Cardiac muscle cell (in vitro differentiated cells and primary cell): ENCODE measurements at regions not wholly inside any gene's neighbourhood (a gene's known extent, or its start where the extent isn't known, plus 50 kb on each side); places are given as distances from the start of the nearest gene placed in this dataset.

Source experiments
- DNase-seq, 2 donors: peaks; one replicate each; pipeline versions ENCODE4 v3.0.0 to v3.0.0-alpha.2; 2010 to 2017; ENCODE audit warnings: low read depth in 1 of 2, low spot score in 1 of 2
- H3K27ac ChIP-seq: fragments of 200-600 bp; sonication (generic); 2 replicates; pipeline ENCODE4 v1.5.1; 2016
- H3K27me3 ChIP-seq: fragments of 200-600 bp; sonication (generic); 2 replicates; pipeline ENCODE4 v1.6.0; 2016; ENCODE audit warnings: control low read depth
- H3K36me3 ChIP-seq: fragments of 200-600 bp; sonication (generic); 2 replicates; pipeline ENCODE4 v1.5.1; 2016; ENCODE audit warnings: control low read depth
- H3K4me1 ChIP-seq: fragments of 200-600 bp; sonication (generic); 2 replicates; pipeline ENCODE4 v1.8.1; 2017; ENCODE audit warnings: low read depth, mild to moderate bottlenecking, mixed run types
- H3K4me3 ChIP-seq: fragments of 200-600 bp; sonication (generic); 2 replicates; pipeline ENCODE4 v1.5.1; 2016; ENCODE audit warnings: mild to moderate bottlenecking
- H3K9me3 ChIP-seq: fragments of 200-600 bp; sonication (generic); 2 replicates; pipeline ENCODE4 v1.5.1; 2017; ENCODE audit warnings: low read depth, mild to moderate bottlenecking, control low read depth
- TF ChIP-seq, protein P1 (sequence below): IDR thresholded peaks from 2 replicates; pipeline ENCODE4 v1.5.1; 2012; ENCODE audit warnings: low read depth, mild to moderate bottlenecking, low read length

DNA sequence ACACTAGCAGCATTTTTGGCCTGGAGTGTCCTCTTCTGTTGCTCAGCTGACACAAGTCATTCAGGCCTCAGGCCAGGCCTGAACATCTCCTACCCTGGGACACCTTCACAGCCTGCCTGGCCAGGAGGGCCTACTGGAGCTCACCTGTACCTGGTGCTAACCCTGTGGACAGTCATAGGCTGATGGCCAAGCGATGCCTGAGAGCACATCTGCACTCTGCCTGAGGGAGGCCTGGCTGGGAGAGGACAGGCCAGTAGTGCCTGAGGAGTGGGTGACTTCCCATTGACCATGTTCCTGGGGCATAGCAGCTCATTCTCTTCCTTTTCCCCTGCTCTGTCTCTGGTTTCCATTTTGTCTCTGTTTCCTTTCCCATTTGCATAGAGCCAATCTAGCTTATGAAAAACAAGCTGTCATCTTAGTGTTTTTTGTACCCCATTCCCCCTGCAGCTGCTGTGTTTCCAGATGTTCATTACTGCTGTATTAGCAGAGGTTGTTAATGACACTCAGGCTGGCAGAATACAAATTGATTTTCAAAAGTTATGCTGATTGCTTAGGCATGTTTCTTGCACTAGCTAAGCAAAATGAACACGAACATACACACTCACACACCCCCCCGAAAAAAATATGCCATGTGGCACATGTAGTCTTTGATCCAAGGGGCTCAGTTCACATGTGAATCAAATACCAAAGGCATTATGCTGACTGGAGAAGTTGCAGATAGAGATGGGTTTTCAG is 149.7 kb upstream of the HS6ST1 start:
- DNase-seq, result no peak
- TF ChIP-seq, protein P1, sequence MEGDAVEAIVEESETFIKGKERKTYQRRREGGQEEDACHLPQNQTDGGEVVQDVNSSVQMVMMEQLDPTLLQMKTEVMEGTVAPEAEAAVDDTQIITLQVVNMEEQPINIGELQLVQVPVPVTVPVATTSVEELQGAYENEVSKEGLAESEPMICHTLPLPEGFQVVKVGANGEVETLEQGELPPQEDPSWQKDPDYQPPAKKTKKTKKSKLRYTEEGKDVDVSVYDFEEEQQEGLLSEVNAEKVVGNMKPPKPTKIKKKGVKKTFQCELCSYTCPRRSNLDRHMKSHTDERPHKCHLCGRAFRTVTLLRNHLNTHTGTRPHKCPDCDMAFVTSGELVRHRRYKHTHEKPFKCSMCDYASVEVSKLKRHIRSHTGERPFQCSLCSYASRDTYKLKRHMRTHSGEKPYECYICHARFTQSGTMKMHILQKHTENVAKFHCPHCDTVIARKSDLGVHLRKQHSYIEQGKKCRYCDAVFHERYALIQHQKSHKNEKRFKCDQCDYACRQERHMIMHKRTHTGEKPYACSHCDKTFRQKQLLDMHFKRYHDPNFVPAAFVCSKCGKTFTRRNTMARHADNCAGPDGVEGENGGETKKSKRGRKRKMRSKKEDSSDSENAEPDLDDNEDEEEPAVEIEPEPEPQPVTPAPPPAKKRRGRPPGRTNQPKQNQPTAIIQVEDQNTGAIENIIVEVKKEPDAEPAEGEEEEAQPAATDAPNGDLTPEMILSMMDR, result no peak
- no peaks in the 10 kb centered on the region for H3K9me3 ChIP-seq
- no peaks in the 10 kb centered on the region for H3K27me3 ChIP-seq
- no peaks in the 10 kb centered on the region for H3K36me3 ChIP-seq
- H3K4me3 ChIP-seq, result no peak overlapping the region
- H3K27ac ChIP-seq, result no peak overlapping the region
- H3K4me1 ChIP-seq, result no peaks in the 10 kb centered on the region

DNA sequence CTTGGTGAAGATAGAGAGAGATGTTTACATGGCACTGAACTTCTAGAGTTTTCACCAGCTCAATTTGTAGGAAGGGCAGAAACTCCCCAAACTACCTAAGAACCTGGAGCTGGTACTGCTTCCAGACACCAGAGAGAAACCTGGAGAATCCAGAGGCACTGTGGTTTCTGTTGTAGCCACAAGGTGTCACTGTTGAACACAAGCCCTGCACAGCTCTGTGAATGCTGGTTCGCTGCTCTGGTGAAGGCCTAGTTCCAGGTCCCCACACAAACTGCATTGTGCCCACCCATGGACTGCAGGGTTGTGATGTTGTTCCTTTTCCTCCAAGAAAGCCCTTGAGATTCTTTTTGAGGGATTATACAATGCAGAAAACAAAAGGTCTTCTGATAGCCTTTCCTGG is 150.5 kb upstream of the HS6ST1 start:
- no peak for DNase-seq

DNA sequence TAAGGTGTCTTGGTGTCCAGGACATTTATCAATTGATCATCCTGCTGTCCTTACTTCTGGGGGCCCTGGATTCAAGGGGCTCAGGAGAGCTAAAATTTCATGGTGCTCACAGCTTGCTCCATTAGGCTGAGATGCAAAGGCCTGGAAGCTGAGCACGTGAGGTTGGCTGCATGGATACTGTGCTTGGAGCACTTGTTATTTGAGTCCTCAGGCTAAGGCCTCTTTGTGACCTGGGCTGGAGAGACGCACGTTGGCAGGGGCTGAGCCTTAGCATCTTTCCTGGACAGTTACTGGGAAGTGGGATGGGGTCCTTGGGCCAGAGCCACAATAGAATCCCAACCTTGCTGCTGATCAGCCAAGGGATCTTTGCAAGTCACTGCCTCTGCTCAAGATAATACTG is 151.2 kb upstream of the HS6ST1 start:
- no peaks in the 10 kb centered on the region for H3K36me3 ChIP-seq
- H3K27ac ChIP-seq, result no peak overlapping the region
- no peaks in the 10 kb centered on the region for H3K27me3 ChIP-seq
- no peak for DNase-seq
- no peaks in the 10 kb centered on the region for H3K4me1 ChIP-seq
- no peak overlapping the region for H3K4me3 ChIP-seq
- H3K9me3 ChIP-seq, result no peaks in the 10 kb centered on the region
- TF ChIP-seq, protein P1, result no peak

More for the DNA sequence above, 150.5 kb upstream of the HS6ST1 start:
- TF ChIP-seq, protein P1, result peak; percentile 37
- no peaks in the 10 kb centered on the region for H3K27me3 ChIP-seq
- no peaks in the 10 kb centered on the region for H3K4me1 ChIP-seq
- H3K27ac ChIP-seq, result no peak overlapping the region
- H3K9me3 ChIP-seq, result no peaks in the 10 kb centered on the region
- H3K36me3 ChIP-seq, result no peaks in the 10 kb centered on the region
- no peak overlapping the region for H3K4me3 ChIP-seq

DNA sequence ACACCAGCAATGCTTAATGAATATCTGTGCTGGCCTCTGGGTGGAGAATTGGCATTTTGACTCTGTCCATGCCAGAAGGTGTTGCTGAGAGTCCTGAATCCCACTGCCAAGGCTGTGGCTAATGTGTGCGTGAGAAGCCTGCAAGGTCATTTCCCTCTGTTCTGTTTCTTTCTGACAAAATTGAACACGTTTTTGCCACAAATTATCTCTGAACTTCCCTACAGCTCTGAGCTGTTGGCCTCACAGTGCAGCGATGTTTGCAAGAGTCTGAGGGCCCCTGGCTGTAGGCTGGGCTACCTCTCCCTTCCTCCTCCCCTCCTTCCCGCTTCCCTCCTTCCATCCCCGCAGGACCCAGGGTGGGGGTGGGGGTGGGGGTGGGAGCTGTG is 154.1 kb upstream of the HS6ST1 start:
- TF ChIP-seq, protein P1, result peak; percentile 14
- H3K9me3 ChIP-seq, result no peaks in the 10 kb centered on the region
- H3K27me3 ChIP-seq, result no peaks in the 10 kb centered on the region
- peak in 1 of 2 donors; percentile 80 for DNase-seq
- H3K27ac ChIP-seq, result no peak overlapping the region
- no peaks in the 10 kb centered on the region for H3K4me1 ChIP-seq
- H3K4me3 ChIP-seq, result no peak overlapping the region
- H3K36me3 ChIP-seq, result no peaks in the 10 kb centered on the region

DNA sequence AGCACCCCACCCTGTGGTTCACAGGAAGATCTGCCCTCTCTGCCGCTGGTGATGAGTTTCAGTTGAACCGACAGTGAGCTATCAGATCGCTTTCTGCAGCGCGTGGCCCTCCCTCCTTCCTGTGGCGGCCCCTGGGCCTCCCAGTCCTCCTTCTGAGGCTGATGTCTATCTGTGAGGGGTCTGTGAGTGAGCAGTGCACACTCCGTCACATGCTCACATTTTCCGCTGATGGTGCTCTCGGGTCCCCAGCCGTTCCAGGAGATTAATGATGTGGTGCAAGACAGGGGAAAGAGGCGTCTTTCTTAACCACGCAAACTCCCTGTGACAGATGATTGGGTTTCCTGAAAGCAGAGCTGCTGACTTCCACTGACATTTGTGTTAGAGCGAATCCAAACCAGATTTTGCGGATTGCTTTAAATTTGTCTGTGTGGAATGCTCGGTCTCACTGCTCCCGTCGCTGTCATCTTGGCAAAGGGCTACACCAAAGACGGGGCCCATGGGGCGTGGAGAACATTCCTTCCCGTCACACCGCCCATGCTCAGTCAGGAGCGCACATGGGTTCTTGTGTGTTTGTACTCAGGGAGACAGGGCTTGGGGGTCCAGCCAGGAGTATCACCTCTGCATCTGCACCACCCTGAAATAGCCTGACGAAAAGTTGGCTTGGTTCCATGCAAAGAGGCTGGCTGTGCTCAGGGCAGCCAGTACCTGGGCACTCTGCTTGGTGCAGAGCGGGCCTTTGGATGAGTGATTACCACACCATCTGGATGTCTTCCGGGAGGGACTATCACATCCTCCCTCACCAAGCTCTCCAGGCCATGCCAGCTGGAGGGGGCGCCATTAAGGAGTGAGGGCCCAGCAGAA is 154.7 kb upstream of the HS6ST1 start:
- no peak overlapping the region for H3K27ac ChIP-seq
- H3K4me3 ChIP-seq, result no peak overlapping the region
- H3K4me1 ChIP-seq, result no peaks in the 10 kb centered on the region
- DNase-seq, result peak in 1 of 2 donors; percentile 87
- H3K27me3 ChIP-seq, result no peaks in the 10 kb centered on the region
- no peaks in the 10 kb centered on the region for H3K9me3 ChIP-seq
- no peaks in the 10 kb centered on the region for H3K36me3 ChIP-seq
- TF ChIP-seq, protein P1, result no peak
